ENCODE measurements at regions not wholly inside any gene's neighbourhood (a gene's known extent, or its start where the extent isn't known, plus 50 kb on each side); places are given as distances from the start of the nearest gene placed in this dataset.

DNA sequence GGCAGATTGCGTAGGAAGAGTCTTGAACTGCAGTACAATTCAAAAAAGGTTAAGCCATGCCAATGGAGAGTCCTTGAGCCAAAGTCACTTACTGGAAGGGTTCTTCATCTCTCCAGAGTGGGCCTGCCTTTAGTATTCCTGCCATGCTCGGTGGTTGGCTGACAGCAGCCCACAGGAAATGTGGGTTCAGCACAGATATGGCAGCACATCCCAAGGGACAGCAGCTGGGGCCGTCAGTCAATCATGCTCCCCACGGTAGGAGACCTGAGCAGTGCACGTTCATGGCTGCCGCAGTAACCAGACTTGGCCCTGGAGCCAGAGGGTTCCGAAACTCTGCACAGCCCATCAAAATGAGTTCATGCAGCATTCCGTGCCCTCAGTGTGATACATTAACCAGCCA is 63.6 kb upstream of the SIRPA start:
- H2AFZ ChIP-seq (ENCODE audit: low read length), result no peak overlapping the region
- H3K4me1 ChIP-seq (ENCODE audit: insufficient read depth, low read length), result peaks cover 55% of the 10 kb centered on the region
- ChIA-PET POLR2A (no interaction called here), CTCF (ENCODE audit: low intra/inter-chr PET ratio, low total read pairs) (no interaction called here)
- H3K9ac ChIP-seq (ENCODE audit: insufficient read depth, low read depth, low read length), result no peak overlapping the region
- TF ChIP-seq SOX13 (IDR thresholded peaks at IDR 0.05), result no peak
- no peak for TF ChIP-seq SOX13 (CRISPR knock-in tag; conservative IDR thresholded peaks at IDR 0.05 in 1 of 2, IDR thresholded peaks at IDR 0.05 in 1 of 2)
- no peak for TF ChIP-seq MIER2 (CRISPR knock-in tag; IDR thresholded peaks at IDR 0.05)
- no peak for TF ChIP-seq HINFP (CRISPR knock-in tag; IDR thresholded peaks at IDR 0.05; ENCODE audit: low read depth)
- TF ChIP-seq CEBPZ (IDR thresholded peaks at IDR 0.05; ENCODE audit: low read length), result no peak
- TF ChIP-seq SAFB2 (CRISPR knock-in tag; IDR thresholded peaks at IDR 0.05; ENCODE audit: borderline replicate concordance, low read depth), result no peak
- TF ChIP-seq ZNF709 (CRISPR knock-in tag; IDR thresholded peaks at IDR 0.05), result no peak
- TF ChIP-seq ZNF121 (CRISPR knock-in tag; IDR thresholded peaks at IDR 0.05), result no peak
- TF ChIP-seq ZFP82 (CRISPR knock-in tag; IDR thresholded peaks at IDR 0.05; ENCODE audit: borderline replicate concordance), result no peak
- no peak for TF ChIP-seq NFAT5 (CRISPR knock-in tag; IDR thresholded peaks at IDR 0.05)
- TF ChIP-seq ZNF891 (CRISPR knock-in tag; IDR thresholded peaks at IDR 0.05), result no peak
- TF ChIP-seq RELA (CRISPR knock-in tag; IDR thresholded peaks at IDR 0.05), result no peak
- no peak for TF ChIP-seq HNF4G (IDR thresholded peaks at IDR 0.05; ENCODE audit: borderline replicate concordance, low read depth, low read length)
- TF ChIP-seq HNF4G (CRISPR knock-in tag; IDR thresholded peaks at IDR 0.05; ENCODE audit: borderline replicate concordance, low read depth), result no peak
- no peak for TF ChIP-seq ZNF580 (CRISPR knock-in tag; IDR thresholded peaks at IDR 0.05; ENCODE audit: borderline replicate concordance, low read depth)
- TF ChIP-seq ZNF460 (CRISPR knock-in tag; IDR thresholded peaks at IDR 0.05; ENCODE audit: borderline replicate concordance), result no peak
- H3K9me3 ChIP-seq (ENCODE audit: low read length), result no peaks in the 10 kb centered on the region
- no peaks in the 10 kb centered on the region for H3K36me3 ChIP-seq (replicated peaks in 1 of 2; ENCODE audit: control insufficient read depth in 1 of 2, insufficient read depth in 2 of 2, low read length in 2 of 2)
- WGBS (ENCODE audit: low lambda C conversion rate), result 86% methylated on average over 8 of the region's 8 CpGs
- in situ Hi-C loops (cut with HindIII; ENCODE audit: extremely low pct_ligation_motif_present, low pct_unique_long_range_greater_than_20kb), result no loop called here
- no peak overlapping the region for H3K4me3 ChIP-seq (replicated peaks in 1 of 3; ENCODE audit: insufficient read depth in 1 of 3, low read depth in 2 of 3, low read length in 3 of 3)
- no peak for DNase-seq (ENCODE audit: low spot score)
- H4K20me1 ChIP-seq (ENCODE audit: insufficient read depth, low read length), result no peaks in the 10 kb centered on the region
- no TSS peak for BruUV-seq (replicated peaks)
- no peak for FAIRE-seq
- no peaks in the 10 kb centered on the region; a peak in 1 of 5 replicates for H3K27me3 ChIP-seq (ENCODE audit: control insufficient read depth in 1 of 2, insufficient read depth in 2 of 2, low read length in 2 of 2)
- no peaks in the 10 kb centered on the region for H3K79me2 ChIP-seq (ENCODE audit: insufficient read depth, low read length)
- intact Hi-C loops (cut with micrococcal nuclease; ENCODE audit: unreplicated experiment), result no loop called here
- ATAC-seq, result no peak
- no peak overlapping the region for H3K27ac ChIP-seq (ENCODE audit: extremely low read length, insufficient read depth, low read length)
- no peak overlapping the region for H3K4me2 ChIP-seq (ENCODE audit: low read depth, low read length)

Data from HepG2 (cell line).